Ovary (tissue), 3 donors: ENCODE measurements at regions not wholly inside any gene's neighbourhood (a gene's known extent, or its start where the extent isn't known, plus 50 kb on each side); places are given as distances from the start of the nearest gene placed in this dataset.

Experiments
- CTCF ChIP-seq, 3 donors: fragments of 450-650 bp in 2 of 3; fragments of 200-600 bp in 1 of 3; IDR thresholded peaks; one replicate each; pipeline versions ENCODE4 v1.5.1 to v1.8.0; 2016 to 2022; ENCODE audit warnings: antibody characterized with exemption in 3 of 3, mild to moderate bottlenecking in 1 of 3
- EP300 ChIP-seq: sonication (generic); formaldehyde crosslinking; IDR thresholded peaks from one replicate; pipeline ENCODE4 v1.6.1; 2017; ENCODE audit warnings: antibody characterized with exemption
- POLR2A ChIP-seq: fragments of 450-650 bp; IDR thresholded peaks from one replicate; pipeline ENCODE4 v1.6.1; 2017; ENCODE audit warnings: antibody characterized with exemption, mild to moderate bottlenecking, moderate library complexity
- donor health status: DM: no; HTN: no; CAD: no.

- TF ChIP-seq EP300, result no peak
- TF ChIP-seq CTCF (IDR thresholded peaks at IDR 0.05), result no peak
- TF ChIP-seq POLR2A, result no peak
These were observed 209.4 kb upstream of the CD96 start for GRCh38 chr3:111332488-111333080.
